Erythroblast (primary cell): ENCODE measurements at regions not wholly inside any gene's neighbourhood (a gene's known extent, or its start where the extent isn't known, plus 50 kb on each side); places are given as distances from the start of the nearest gene placed in this dataset.
A peak's percentile ranks its signal among the peaks of the same experiment; 100 is the strongest.

ENCODE experiments used
- DNase-seq, 2 experiments: peaks; one replicate each; lab custom pipeline; 2025; lab: John Stamatoyannopoulos, UW
- GATA1 ChIP-seq: IDR thresholded peaks from 2 replicates; pipeline ENCODE4 v1.6.1; 2011; ENCODE audit warnings: low read depth, mild to moderate bottlenecking, control low read depth, low read length, moderate library complexity
- POLR2A ChIP-seq: IDR thresholded peaks from 2 replicates; pipeline ENCODE4 v1.6.1; 2011; ENCODE audit warnings: mild to moderate bottlenecking, low read length

DNA sequence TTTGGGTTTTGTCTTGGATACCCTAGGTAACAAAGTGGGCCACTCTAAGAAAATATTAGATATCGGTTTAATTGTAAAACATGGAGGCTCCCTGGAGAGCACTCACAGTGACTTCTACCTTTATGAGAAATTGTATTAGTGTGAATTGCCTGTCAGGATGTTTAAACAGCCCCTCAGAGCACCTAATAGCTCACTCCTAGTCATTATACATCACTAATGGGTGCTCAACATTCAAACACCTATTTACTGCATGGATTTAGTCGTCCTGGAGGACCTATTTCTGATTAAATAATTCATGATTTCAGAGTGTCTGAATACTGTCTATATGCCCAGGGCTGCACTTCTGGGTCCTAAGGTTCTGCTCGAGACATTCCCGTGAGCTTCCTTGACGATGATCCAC lies 430.2 kb upstream of the EEF2KMT start:
- DNase-seq: no peak
- TF ChIP-seq GATA1 (no peak), POLR2A (no peak)

- no peak for DNase-seq
- TF ChIP-seq POLR2A (no peak), GATA1 (no peak)
These were observed 429.2 kb upstream of the EEF2KMT start for GRCh38 chr16:5526826-5527225.

DNA sequence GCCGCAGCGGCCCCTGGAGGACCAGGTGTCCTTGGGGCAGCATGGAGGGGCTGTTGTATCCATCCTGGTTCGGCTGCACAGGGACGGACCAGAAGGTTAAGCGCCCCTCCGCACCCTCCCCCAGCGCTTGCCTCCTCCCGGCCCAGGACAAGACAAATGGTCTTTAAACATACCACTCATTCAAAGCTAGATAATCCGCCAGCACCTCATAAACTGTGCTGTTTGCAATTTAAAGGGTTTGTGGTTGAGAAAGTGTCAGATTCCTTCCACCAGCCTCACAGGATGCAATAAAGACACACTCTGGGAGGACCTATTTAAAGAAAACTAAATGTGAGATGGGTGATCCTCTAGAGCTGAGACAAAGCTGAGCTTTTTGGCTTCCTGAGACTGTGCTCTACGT lies 426.2 kb upstream of the EEF2KMT start:
- TF ChIP-seq GATA1 (no peak), POLR2A (no peak)

GRCh38 chr16:5516115-5516514 lies 418.5 kb upstream of the EEF2KMT start:
- DNase-seq: no peak
- no peak for TF ChIP-seq GATA1
- TF ChIP-seq POLR2A: no peak

More for the DNA sequence above, 426.2 kb upstream of the EEF2KMT start:
- DNase-seq: no peak

GRCh38 chr16:5512014-5512413 lies 414.4 kb upstream of the EEF2KMT start:
- no peak for DNase-seq
- TF ChIP-seq GATA1: no peak
- no peak for TF ChIP-seq POLR2A

DNA sequence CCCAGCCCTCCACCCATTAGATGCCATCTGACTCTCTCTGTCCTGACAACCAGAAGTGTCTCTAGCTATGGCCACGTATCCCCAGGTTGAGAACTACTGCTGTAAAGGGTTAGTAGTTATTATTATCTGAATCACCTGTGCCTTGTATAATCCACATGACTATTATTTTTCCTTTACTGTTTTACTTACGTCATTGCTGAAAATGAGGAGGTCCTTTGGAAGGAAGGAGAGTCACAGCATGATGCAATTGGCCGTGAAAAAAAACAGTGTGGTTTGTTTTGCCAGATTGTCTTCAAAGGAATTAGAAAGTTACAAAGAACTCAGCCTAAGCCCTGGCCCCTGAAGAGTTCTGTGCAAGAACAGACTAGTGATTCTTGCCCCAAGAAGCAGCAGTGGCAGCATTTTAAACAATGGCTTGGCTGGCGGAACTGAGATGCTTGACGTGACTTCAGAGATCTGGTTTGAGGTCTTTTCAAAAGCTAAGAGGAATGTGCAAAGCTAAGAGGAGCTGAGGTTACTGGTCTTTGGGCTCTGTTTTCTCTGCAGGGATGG lies 413.3 kb upstream of the EEF2KMT start:
- TF ChIP-seq POLR2A: no peak
- TF ChIP-seq GATA1: no peak
- no peak for DNase-seq

DNA sequence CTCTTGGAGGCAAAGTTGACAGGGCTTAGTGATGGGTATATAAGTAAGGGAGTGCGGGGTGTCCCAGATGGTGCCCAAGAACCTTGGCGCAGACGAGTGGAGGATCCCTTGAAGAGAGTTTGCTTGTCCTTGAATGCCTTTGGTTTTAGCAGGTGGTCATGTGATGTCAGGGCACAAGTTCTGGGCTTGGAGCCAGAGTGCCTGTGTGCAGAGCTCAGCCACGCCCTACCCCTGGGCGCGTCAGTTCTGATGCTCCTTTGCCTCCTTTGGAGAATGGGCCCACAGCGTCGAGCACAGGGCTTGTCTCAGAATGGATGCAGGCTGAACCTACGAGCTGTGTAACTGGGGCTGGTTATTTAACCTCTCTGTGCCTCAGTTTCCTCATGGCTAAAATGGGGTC lies 412.2 kb upstream of the EEF2KMT start:
- no peak for TF ChIP-seq POLR2A
- TF ChIP-seq GATA1: no peak

GRCh38 chr16:5509336-5509735 lies 411.7 kb upstream of the EEF2KMT start:
- TF ChIP-seq POLR2A (no peak), GATA1 (no peak)
- no peak for DNase-seq

More for the DNA sequence above, 412.2 kb upstream of the EEF2KMT start:
- DNase-seq: peak; percentile 3 to 7

GRCh38 chr16:5508371-5508770 lies 410.8 kb upstream of the EEF2KMT start:
- peak in 1 of 2 experiments; percentile 12 for DNase-seq
- TF ChIP-seq POLR2A (no peak), GATA1 (no peak)

DNA sequence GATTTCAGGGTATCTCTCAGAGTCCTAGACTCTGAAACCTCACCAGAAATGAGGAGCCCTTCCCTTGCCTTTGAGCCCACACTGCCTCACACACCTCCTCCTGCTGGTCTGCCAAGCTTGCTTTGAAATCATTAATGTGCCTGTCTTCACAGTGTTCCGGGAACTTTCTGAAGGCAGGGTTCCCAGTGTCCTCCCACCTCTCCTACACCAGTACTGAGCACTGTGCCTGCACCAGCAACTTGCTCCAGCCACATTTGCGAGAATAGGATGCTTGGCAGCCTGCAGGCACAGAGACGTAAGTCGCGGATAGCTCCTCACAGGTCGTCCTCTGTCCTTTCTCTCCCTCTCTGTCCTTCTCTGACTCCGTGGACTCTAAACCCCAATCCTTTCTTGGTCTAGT lies 408.4 kb upstream of the EEF2KMT start:
- no peak for DNase-seq
- TF ChIP-seq GATA1: no peak
- TF ChIP-seq POLR2A: no peak

DNA sequence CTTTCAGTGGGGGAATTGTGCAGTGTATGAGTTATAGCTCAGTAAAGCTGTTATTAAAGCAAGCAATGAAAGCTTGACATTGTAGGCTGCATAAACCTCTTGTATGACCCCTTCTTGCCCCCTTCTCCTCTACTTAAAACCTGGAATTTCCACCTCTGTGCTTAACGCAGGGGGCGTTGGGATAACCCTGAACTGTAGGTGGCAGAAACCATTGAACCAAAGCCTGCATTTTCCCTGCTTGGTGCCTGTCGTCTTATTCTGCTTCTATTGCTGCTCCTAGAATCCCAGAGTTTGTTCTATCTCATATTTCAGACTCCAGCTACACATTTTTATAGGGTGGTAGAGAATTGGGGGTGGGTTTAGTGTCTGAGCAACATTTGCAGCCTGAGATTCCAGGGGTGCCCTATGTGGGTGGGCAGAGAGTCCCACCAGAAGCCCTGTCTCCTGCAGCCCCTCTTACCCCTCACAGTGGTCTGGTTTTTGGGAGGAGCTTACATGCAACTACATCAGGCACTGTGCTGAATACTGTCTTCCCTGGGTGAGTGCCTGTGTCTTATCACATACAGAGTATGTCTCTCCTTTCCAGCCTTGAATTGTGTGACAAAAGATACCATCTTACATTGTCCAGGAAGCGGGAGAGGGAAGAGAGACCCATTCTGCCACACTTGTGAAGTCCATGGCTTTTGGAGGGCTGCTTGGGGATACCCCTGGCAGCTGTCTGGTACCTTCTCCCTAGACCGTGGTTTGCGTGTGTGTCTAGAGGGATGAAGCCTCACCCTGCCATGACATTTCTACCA lies 407.7 kb upstream of the EEF2KMT start:
- no peak for DNase-seq
- TF ChIP-seq POLR2A (no peak), GATA1 (no peak)

DNA sequence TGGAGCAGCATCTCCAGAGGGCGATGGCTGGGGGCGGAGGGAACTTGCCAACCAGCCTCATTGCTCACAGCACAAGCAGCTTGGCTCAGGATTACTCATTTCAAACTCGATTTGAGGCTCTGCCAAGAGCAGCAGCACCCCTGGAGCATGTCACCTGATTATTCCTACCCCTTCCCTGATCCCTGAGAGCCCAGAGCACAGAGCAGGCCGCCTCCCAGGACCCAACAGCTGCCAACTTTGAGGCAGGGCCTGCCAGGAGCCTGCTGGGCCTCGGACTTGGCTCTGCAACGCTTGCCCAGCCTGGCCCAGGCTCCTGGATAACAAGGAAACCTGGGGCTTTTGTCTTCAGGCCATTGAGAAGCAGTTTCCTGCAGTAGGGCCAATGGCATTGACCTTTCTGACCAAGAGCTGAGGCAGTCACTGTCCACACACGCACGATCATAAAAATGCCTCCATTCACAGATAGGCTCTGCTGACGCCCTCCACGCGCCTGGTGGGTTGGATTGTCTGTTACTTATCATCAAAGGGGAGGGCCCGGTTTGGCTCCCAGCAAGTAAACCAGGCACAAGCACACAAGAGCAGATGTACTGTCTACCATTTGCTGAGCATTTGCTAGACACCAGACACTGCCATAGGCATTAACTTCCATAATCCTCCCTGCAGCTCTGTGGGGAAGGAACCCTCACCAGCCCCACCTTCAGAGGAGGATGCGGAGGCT lies 406.6 kb upstream of the EEF2KMT start:
- no peak for DNase-seq
- TF ChIP-seq GATA1 (no peak), POLR2A (no peak)

- TF ChIP-seq POLR2A (no peak), GATA1 (no peak)
- no peak for DNase-seq
These were observed 405.3 kb upstream of the EEF2KMT start for GRCh38 chr16:5502944-5503343.

GRCh38 chr16:5502467-5502869 lies 404.9 kb upstream of the EEF2KMT start:
- TF ChIP-seq GATA1 (no peak), POLR2A (no peak)
- peak; percentile 7 to 18 for DNase-seq

GRCh38 chr16:5500526-5500925 lies 402.9 kb upstream of the EEF2KMT start:
- TF ChIP-seq GATA1 (no peak), POLR2A (no peak)
- DNase-seq: no peak
